RPMI7951 (cell line): ENCODE measurements at regions not wholly inside any gene's neighbourhood (a gene's known extent, or its start where the extent isn't known, plus 50 kb on each side); places are given as distances from the start of the nearest gene placed in this dataset.

Source experiments
- DNase-seq: peaks from one replicate; pipeline ENCODE4 v3.0.0-alpha.2; 2012; ENCODE audit warnings: low read depth

- DNase-seq = no peak
Measured at GRCh38 chr11:128262463-128263345, 324.7 kb downstream of the ETS1 start.

- no peak for DNase-seq
Measured at GRCh38 chr11:128261011-128261421, 326.3 kb downstream of the ETS1 start.

DNA sequence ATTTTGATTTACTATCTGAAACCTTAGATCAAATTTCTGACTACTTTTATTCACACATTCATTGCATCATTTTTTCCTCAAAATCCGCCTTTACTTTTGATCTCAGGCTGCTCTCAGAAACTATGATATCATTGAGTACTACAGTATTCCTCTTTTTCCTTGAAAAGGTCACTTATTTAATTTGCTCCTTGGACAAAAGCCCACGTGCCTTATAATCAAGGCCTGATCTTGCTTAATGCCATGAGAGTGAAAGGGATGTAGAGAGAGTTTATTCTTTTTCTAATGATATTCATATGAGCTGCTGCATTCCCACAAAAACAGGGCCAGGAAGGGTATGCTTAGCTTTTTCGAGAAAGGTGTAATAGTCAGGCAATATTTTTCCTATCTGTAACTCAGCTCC lies 327.0 kb downstream of the ETS1 start:
- DNase-seq = no peak

GRCh38 chr11:128259816-128260215 lies 327.5 kb downstream of the ETS1 start:
- DNase-seq = no peak

DNA sequence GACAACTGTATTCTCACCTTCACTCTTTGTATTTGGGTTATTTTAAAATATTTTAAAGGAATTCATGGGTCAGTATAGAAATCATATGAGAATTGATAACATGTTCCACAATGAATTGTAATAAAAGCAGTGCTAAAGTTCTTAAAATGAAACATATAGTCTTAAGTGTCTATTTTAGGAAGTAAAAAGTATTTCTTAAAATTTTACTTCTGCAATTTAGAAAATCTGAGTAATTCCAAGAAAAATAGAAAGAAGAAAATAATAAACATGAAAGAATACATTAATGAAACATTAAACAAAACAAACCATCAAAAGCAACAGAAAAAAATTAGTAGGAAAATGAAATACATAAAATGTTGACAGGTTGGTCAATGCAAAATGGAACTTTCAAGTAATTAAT lies 332.4 kb downstream of the ETS1 start:
- DNase-seq = no peak

DNA sequence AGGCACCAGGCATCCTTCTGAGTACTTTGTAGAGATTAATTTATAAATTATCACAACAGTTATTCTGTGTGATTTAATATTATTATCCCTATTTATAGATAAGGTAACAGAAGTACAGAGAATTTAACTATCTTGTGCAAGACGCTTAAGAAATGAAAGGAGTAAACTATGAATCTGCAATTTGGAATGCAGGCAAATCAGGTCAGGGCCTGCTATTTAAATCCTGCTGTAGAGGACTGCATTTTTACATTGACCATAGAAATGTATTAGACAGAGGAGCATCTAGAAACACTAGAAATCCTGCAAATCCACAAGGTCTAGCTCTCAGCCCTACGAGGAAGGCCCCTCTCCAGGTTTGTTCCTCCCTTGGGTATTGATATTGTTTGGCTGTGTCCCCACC lies 336.2 kb downstream of the ETS1 start:
- DNase-seq = no peak

GRCh38 chr11:128250482-128250881 lies 336.9 kb downstream of the ETS1 start:
- DNase-seq = no peak

GRCh38 chr11:128246810-128247594 lies 340.4 kb downstream of the ETS1 start:
- DNase-seq = peak; percentile 55

DNA sequence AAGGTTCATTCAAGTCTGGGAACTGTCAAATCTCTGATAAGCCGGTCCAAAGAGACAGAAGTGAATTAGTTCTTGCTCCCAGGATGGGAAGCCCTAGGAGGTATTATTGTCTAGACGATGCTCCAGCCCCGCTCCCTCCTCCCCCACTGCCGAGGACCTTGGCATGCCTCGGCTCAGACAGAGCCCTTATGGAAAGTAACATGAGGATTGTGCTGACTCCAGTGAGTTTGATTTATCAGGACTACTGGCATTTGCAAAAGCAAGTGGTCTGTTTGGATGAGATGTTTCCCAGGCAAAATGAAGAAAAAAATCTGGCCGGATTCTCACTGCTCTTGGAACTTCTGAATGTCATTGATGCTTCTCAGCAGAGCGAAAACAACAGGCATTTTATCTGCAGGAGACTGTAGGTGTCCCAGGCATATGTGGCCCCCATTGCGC lies 341.0 kb downstream of the ETS1 start:
- DNase-seq = peak; percentile 9

DNA sequence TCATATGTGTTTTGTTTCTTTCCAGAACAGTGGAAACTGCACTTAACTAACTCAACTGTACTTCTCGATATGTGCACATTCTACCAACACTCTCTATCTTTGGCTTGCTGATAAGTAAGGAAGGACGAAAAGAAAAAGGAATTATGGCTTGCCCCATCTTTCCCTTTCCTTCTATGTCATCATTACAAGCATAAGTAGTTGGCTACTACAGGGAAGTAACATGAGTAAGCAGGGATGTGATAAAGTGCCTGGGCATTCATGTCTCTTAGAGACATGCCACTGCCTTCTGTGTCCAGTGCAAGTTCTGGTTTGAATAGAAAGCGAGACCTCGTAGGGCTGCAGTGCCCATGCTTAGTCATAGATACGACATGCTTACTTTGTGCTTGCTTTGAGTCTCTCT lies 342.5 kb downstream of the ETS1 start:
- DNase-seq = no peak

DNA sequence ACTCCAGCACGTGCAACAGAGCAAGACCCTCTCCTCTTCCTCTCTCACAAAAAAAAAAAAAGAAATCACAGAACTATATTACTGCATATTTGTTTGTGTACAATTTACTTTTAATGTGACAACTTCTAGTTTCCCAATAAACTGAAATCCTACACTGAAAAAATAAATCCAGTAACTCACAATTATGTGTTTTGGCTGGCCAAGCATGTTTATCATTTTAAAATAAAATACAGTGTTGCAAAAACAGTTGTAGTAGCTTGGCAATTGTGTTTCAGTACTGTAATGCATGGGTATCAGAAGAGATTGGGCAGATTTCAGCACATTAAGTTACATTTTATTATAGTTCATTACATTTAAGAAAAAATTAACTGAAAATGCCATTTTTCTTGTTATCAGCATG lies 344.9 kb downstream of the ETS1 start:
- DNase-seq = no peak

DNA sequence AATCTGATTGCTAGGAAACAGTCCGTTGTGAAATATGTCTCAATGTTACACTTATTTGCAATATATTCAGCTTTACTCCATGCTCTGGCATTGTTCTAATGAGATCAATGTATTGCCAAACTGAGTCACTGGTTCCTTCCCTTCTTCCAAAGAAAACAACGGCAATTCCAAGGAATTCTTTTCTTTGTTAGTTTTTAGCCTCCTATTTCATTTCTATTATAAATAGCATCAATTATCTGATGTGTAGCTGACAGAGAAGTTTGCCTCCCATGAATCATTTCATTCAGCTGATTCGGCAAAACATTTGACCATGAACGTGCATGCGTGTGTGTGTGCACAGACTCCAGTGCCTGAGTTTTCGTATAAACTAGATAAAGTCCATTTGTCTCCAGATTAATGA lies 346.8 kb downstream of the ETS1 start:
- DNase-seq = no peak

GRCh38 chr11:128239306-128239705 lies 348.1 kb downstream of the ETS1 start:
- DNase-seq = no peak

GRCh38 chr11:128238521-128239265 lies 348.7 kb downstream of the ETS1 start:
- no peak for DNase-seq

GRCh38 chr11:128236506-128237498 lies 350.6 kb downstream of the ETS1 start:
- DNase-seq = no peak

- no peak for DNase-seq
Measured at GRCh38 chr11:128235958-128236357, 351.4 kb downstream of the ETS1 start.

GRCh38 chr11:128235426-128235825 lies 351.9 kb downstream of the ETS1 start:
- DNase-seq = no peak

DNA sequence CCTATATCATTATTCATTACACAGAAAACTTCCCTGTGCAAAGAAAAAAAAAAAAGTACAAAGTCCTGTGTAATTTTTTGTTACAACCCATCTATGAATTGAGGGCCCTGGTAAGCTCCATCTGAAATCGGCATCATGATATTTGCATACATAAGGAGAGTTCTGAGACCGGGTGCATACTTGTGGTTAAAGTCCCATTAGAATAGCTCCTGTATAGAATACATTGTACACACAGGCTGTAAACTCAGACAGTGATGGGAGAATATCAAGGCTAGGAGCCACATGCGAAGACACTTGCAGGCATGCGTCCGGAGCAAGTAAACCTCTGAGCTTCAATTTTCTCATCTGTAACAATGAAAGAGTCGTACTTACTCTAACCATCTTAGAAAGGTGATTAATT lies 353.2 kb downstream of the ETS1 start:
- no peak for DNase-seq

DNA sequence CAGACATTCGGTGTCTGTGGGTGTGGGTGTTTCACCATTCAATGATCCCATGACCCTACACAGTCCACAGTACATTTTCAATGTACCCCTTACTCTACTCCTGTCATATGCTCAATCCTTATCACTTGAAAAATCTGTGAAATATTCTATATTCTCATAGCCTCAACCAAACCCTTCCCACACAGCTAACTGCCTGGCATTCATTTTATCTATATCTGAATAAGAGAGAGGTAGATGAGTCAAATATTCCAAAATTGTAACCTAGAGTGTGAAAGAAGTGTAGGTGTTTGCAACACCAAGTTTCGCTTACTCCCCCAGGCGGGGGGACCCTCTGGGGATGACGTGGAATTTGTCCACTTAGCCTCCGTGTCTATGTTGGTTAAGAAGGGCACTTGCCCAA lies 354.8 kb downstream of the ETS1 start:
- no peak for DNase-seq

- DNase-seq = no peak
Measured at GRCh38 chr11:128231845-128232410, 355.4 kb downstream of the ETS1 start.

- no peak for DNase-seq
Measured at GRCh38 chr11:128227466-128227865, 359.9 kb downstream of the ETS1 start.
